GM12878 (cell line): ENCODE measurements at regions not wholly inside any gene's neighbourhood (a gene's known extent, or its start where the extent isn't known, plus 50 kb on each side); places are given as distances from the start of the nearest gene placed in this dataset.

Experiments
- ATAC-seq: fragments of 200-7000 bp; cut with Tn5 transposase; 3 replicates; pipeline ENCODE4 v1.9.1; 2020; ENCODE audit warnings: mild to moderate bottlenecking, moderate library complexity
- BruUV-seq: library from RNA; stranded (reverse); fragments of 400-500 nt; replicated peaks from 2 replicates; lab custom pipeline; 2021; lab: Mats Ljungman, UMichigan
- CTCF ChIA-PET: fragments of 300-600 bp; sonication (Branson Sonifier 250); formaldehyde crosslinking; extraction: SDS; loops from one replicate; lab custom pipeline; 2021; ENCODE audit warnings: inconsistent platforms; lab: Yijun Ruan, JAX
- POLR2A ChIA-PET: fragments of 350-600 bp; formaldehyde crosslinking; extraction: SDS; loops from one replicate; lab custom pipeline; 2021; ENCODE audit warnings: inconsistent platforms; lab: Charles Lee
- RAD21 ChIA-PET: fragments of 300-600 bp; sonication (Branson Sonifier 250); formaldehyde crosslinking; loops from one replicate; lab custom pipeline; 2023; ENCODE audit warnings: antibody characterized with exemption; ENCODE audit not compliant: unreplicated experiment; lab: Charles Lee
- SMC1A ChIA-PET: fragments of 300-600 bp; sonication (Branson Sonifier 250); formaldehyde crosslinking; loops from one replicate; lab custom pipeline; 2023; ENCODE audit not compliant: unreplicated experiment, uncharacterized antibody; lab: Charles Lee
- DNase-seq: peaks from one replicate; pipeline ENCODE4 v3.0.0-alpha.2; 2011; ENCODE audit warnings: low read depth, low spot score
- FAIRE-seq: peaks from 3 replicates; lab custom pipeline; 2011; peaks lifted over from hg19 to GRCh38; lab: Jason Lieb, UNC
- H2AFZ ChIP-seq: 2 replicates; pipeline ENCODE4 v1.6.0; 2011; ENCODE audit warnings: low read depth, low read length, control low read depth; ENCODE audit not compliant: control insufficient read depth
- H3K27ac ChIP-seq: 2 replicates; pipeline ENCODE4 v1.5.1; 2011; ENCODE audit warnings: control low read depth; ENCODE audit not compliant: control insufficient read depth, insufficient read depth
- H3K27me3 ChIP-seq, 2 experiments: replicated peaks in 1 of 2; 2 replicates each; pipeline versions ENCODE4 v1.6.0 to v1.6.1; 2011; ENCODE audit warnings: low read length in 1 of 2; ENCODE audit not compliant: control insufficient read depth in 2 of 2, insufficient read depth in 2 of 2
- H3K36me3 ChIP-seq, 2 experiments: 2 replicates each; pipeline ENCODE4 v1.5.1; 2011; ENCODE audit warnings: low read length in 1 of 2; ENCODE audit not compliant: control insufficient read depth in 2 of 2, insufficient read depth in 2 of 2
- H3K4me1 ChIP-seq: 2 replicates; pipeline ENCODE4 v1.6.1; 2011; ENCODE audit warnings: mild to moderate bottlenecking, low read length, moderate library complexity, mixed read lengths; ENCODE audit not compliant: control insufficient read depth, insufficient read depth
- H3K4me2 ChIP-seq: 2 replicates; pipeline ENCODE4 v1.6.0; 2011; ENCODE audit warnings: control low read depth; ENCODE audit not compliant: control insufficient read depth, insufficient read depth
- H3K4me3 ChIP-seq: fragments of 200-600 bp; sonication (generic); 2 replicates; pipeline ENCODE4 v1.5.1; 2016
- H3K79me2 ChIP-seq: 2 replicates; pipeline ENCODE4 v1.6.0; 2011; ENCODE audit warnings: low read length; ENCODE audit not compliant: control insufficient read depth, insufficient read depth
- H3K9ac ChIP-seq: 2 replicates; pipeline ENCODE4 v1.8.0; 2011; ENCODE audit warnings: low read length, control low read depth, mixed read lengths; ENCODE audit not compliant: control insufficient read depth, insufficient read depth
- H3K9me3 ChIP-seq: replicated peaks from 3 replicates; pipeline ENCODE4 v1.5.1; 2011; ENCODE audit warnings: mild to moderate bottlenecking, low read length; ENCODE audit not compliant: control insufficient read depth, insufficient read depth
- H4K20me1 ChIP-seq: 2 replicates; pipeline ENCODE4 v1.6.0; 2011; ENCODE audit not compliant: control insufficient read depth, insufficient read depth
- KDM1A ChIP-seq: fragments of 200-600 bp; sonication (generic); IDR thresholded peaks from 2 replicates; pipeline ENCODE4 v1.6.1; 2016; ENCODE audit warnings: borderline replicate concordance
- NFIC ChIP-seq: IDR thresholded peaks from 2 replicates; pipeline ENCODE4 v1.6.1; 2012; ENCODE audit warnings: low read depth, mild to moderate bottlenecking, inconsistent platforms, low read length, moderate library complexity
- NFYA ChIP-seq: IDR thresholded peaks from 2 replicates; pipeline ENCODE4 v1.6.1; 2011; ENCODE audit warnings: low read depth, mild to moderate bottlenecking, low read length, improper control_type of control experiment, borderline replicate concordance
- POLR2A ChIP-seq: IDR thresholded peaks from 2 replicates; pipeline ENCODE4 v1.6.1; 2011; ENCODE audit warnings: low read depth, mild to moderate bottlenecking, low read length
- POLR2AphosphoS5 ChIP-seq: IDR thresholded peaks from 2 replicates; pipeline ENCODE4 v1.6.1; 2011; ENCODE audit warnings: mild to moderate bottlenecking, low read length, inconsistent platforms
- PRDM15 ChIP-seq: fragments of 450-650 bp; formaldehyde crosslinking; IDR thresholded peaks from 2 replicates; pipeline ENCODE4 v1.4.0; 2020; ENCODE audit warnings: mild to moderate bottlenecking, moderate library complexity
- SRF ChIP-seq, 2 experiments: IDR thresholded peaks; 2 replicates each; pipeline ENCODE4 v1.6.1; 2011; ENCODE audit warnings: low read depth in 2 of 2, low read length in 2 of 2, mild to moderate bottlenecking in 1 of 2, moderate library complexity in 1 of 2
- SUPT20H ChIP-seq: IDR thresholded peaks from 2 replicates; pipeline ENCODE4 v1.6.1; 2011; ENCODE audit warnings: low read depth, mild to moderate bottlenecking, low read length, moderate library complexity, borderline replicate concordance; ENCODE audit not compliant: control insufficient read depth
- TCF12 ChIP-seq: IDR thresholded peaks from 2 replicates; pipeline ENCODE4 v1.6.1; 2011; ENCODE audit warnings: low read depth, mild to moderate bottlenecking, low read length
- USF1 ChIP-seq: IDR thresholded peaks from 2 replicates; pipeline ENCODE4 v1.6.1; 2011; ENCODE audit warnings: borderline replicate concordance, low read depth, mild to moderate bottlenecking, moderate library complexity, mixed read lengths, low read length; ENCODE audit not compliant: insufficient read depth; ENCODE audit errors: extremely low read length
- WGBS: methylation state at CpG from one replicate; pipeline ENCODE4 v1.1.6; 2016; ENCODE audit warnings: low lambda C conversion rate; ENCODE audit not compliant: insufficient replicate concordance, insufficient coverage; ENCODE audit errors: missing lambda C conversion rate; 5-methylcytosine and 5-hydroxymethylcytosine counted together
- in situ Hi-C: fragments of 300-500 bp; cut with MboI; formaldehyde crosslinking; loops from 9 replicates; pipeline ENCODE4 v1.14.3; 2018; ENCODE audit warnings: mixed read lengths
- intact Hi-C: fragments of 100-400 bp; cut with micrococcal nuclease; formaldehyde crosslinking; loops from one replicate; pipeline ENCODE4 v1.14.2; 2022; ENCODE audit not compliant: unreplicated experiment

- no peak overlapping the region for H2AFZ ChIP-seq
- in situ Hi-C loops (no loop called here), intact Hi-C loops (no loop called here)
- TF ChIP-seq POLR2AphosphoS5 (no peak), TCF12 (no peak), SUPT20H (no peak)
- H3K9ac ChIP-seq = no peak overlapping the region
- SMC1A ChIA-PET = interaction anchor here (1.1 kb wide), 1 partner anchor 50 kb away, joined by 3 read pairs; no protein-coding TSS in a partner anchor
- no peaks in the 10 kb centered on the region for H3K9me3 ChIP-seq
- H3K4me3 ChIP-seq = no peak overlapping the region
- DNase-seq (no peak), FAIRE-seq (no peak), ATAC-seq (no peak)
- no peak overlapping the region for H3K4me2 ChIP-seq
- RAD21 ChIA-PET = no interaction called here
- no peaks in the 10 kb centered on the region for H4K20me1 ChIP-seq
- 2% methylated on average over 3 of the region's 3 CpGs for WGBS
- no peaks in the 10 kb centered on the region for H3K4me1 ChIP-seq
- BruUV-seq = no TSS peak
- H3K79me2 ChIP-seq = no peaks in the 10 kb centered on the region
- no peak overlapping the region for H3K27ac ChIP-seq
- POLR2A ChIA-PET = no interaction called here
- CTCF ChIA-PET = interaction anchor here (0.6 kb wide), 1 partner anchor 125 kb away, joined by 3 read pairs; no protein-coding TSS in a partner anchor
- no peaks in the 10 kb centered on the region for H3K27me3 ChIP-seq
- no peaks in the 10 kb centered on the region for H3K36me3 ChIP-seq
Observed at GRCh38 chr5:106489004-106489403, 1181.7 kb downstream of the EFNA5 start.

GRCh38 chr5:106488407-106488806, 1182.3 kb downstream of the EFNA5 start:
- H3K27ac ChIP-seq = no peak overlapping the region
- CTCF ChIA-PET = no interaction called here
- POLR2A ChIA-PET = no interaction called here
- H3K9me3 ChIP-seq = no peaks in the 10 kb centered on the region
- no peaks in the 10 kb centered on the region for H4K20me1 ChIP-seq
- H3K27me3 ChIP-seq = no peaks in the 10 kb centered on the region
- ATAC-seq = no peak
- RAD21 ChIA-PET = no interaction called here
- no peak overlapping the region for H3K9ac ChIP-seq
- H3K36me3 ChIP-seq = no peaks in the 10 kb centered on the region
- no peak for DNase-seq
- H3K4me1 ChIP-seq = no peaks in the 10 kb centered on the region
- no TSS peak for BruUV-seq
- SMC1A ChIA-PET = no interaction called here
- in situ Hi-C loops = no loop called here
- no peak overlapping the region for H3K4me2 ChIP-seq
- H3K79me2 ChIP-seq = no peaks in the 10 kb centered on the region
- H3K4me3 ChIP-seq = no peak overlapping the region
- no peak overlapping the region for H2AFZ ChIP-seq
- FAIRE-seq = no peak
- intact Hi-C loops = no loop called here
- no peak for TF ChIP-seq SRF (IDR thresholded peaks at IDR 0.05; ENCODE audit: low read depth in 2 of 2, low read length in 2 of 2)
- TF ChIP-seq POLR2A = no peak
- TF ChIP-seq NFIC = no peak
- TF ChIP-seq KDM1A = no peak
- no peak for TF ChIP-seq PRDM15 (CRISPR knock-in tag)
- TF ChIP-seq NFYA = no peak
- no peak for TF ChIP-seq USF1
